SK-N-SH (cell line): ENCODE measurements at regions not wholly inside any gene's neighbourhood (a gene's known extent, or its start where the extent isn't known, plus 50 kb on each side); places are given as distances from the start of the nearest gene placed in this dataset.

Experiments used
- CTCF ChIA-PET: fragments of 300-600, 350-600 bp; formaldehyde crosslinking; extraction: SDS; loops from one replicate; lab custom pipeline; 2021; lab: Yijun Ruan, JAX
- POLR2A ChIA-PET: fragments of 350-600 bp; sonication (Branson Sonifier 250); formaldehyde crosslinking; extraction: SDS; loops from one replicate; lab custom pipeline; 2020; ENCODE audit warnings: antibody characterized with exemption, inconsistent platforms; lab: Yijun Ruan, JAX
- DNase-seq: peaks from one replicate; pipeline ENCODE4 v3.0.0; 2012
- H2AFZ ChIP-seq: fragments of 200-600 bp; sonication (generic); 2 replicates; pipeline ENCODE4 v1.8.1; 2016; ENCODE audit warnings: antibody characterized with exemption, mild to moderate bottlenecking, low read depth
- H3F3A ChIP-seq: fragments of 200-600 bp; sonication (generic); replicated peaks from 2 replicates; pipeline ENCODE3; 2016; ENCODE audit warnings: antibody characterized with exemption, mild to moderate bottlenecking; ENCODE audit not compliant: insufficient read depth
- H3K27ac ChIP-seq, 2 experiments: fragments of 200-500 bp in 1 of 2; fragments of 200-600 bp in 1 of 2; sonication (Bioruptor generic) in 1 of 2; sonication (generic), shearing (Covaris generic) in 1 of 2; 2 replicates each; pipeline versions ENCODE4 v1.5.1 to v1.6.1; 2014 to 2016; ENCODE audit warnings: low read depth in 2 of 2, inconsistent platforms in 1 of 2, low read length in 1 of 2, mild to moderate bottlenecking in 1 of 2, mixed read lengths in 1 of 2
- H3K27me3 ChIP-seq: fragments of 200-600 bp; sonication (generic), shearing (Covaris generic); 2 replicates; pipeline ENCODE4 v1.6.1; 2016; ENCODE audit warnings: mixed run types; ENCODE audit not compliant: insufficient read depth
- H3K36me3 ChIP-seq, 2 experiments: fragments of 200-500 bp in 1 of 2; fragments of 200-600 bp in 1 of 2; sonication (Bioruptor generic) in 1 of 2; sonication (generic) in 1 of 2; replicated peaks in 1 of 2; 2 replicates each; pipeline versions ENCODE3 to v1.5.1; 2014 to 2016; ENCODE audit warnings: low read length in 1 of 2, mild to moderate bottlenecking in 1 of 2; ENCODE audit not compliant: insufficient read depth in 2 of 2, control insufficient read depth in 1 of 2
- H3K4me1 ChIP-seq, 2 experiments: fragments of 200-500 bp in 1 of 2; fragments of 200-600 bp in 1 of 2; sonication (Bioruptor generic) in 1 of 2; sonication (generic), shearing (Covaris generic) in 1 of 2; 2 replicates each; pipeline versions ENCODE4 v1.5.1 to v1.6.1; 2014 to 2016; ENCODE audit warnings: low read depth in 1 of 2, low read length in 1 of 2, mixed run types in 1 of 2; ENCODE audit not compliant: insufficient read depth in 2 of 2, control insufficient read depth in 1 of 2
- H3K4me2 ChIP-seq: fragments of 200-600 bp; sonication (generic), shearing (Covaris generic); 2 replicates; pipeline ENCODE4 v1.6.1; 2017; ENCODE audit warnings: mixed run types
- H3K4me3 ChIP-seq, 2 experiments: fragments of 200-500 bp in 1 of 2; fragments of 200-600 bp in 1 of 2; sonication (Bioruptor generic) in 1 of 2; sonication (generic), shearing (Covaris generic) in 1 of 2; 2 replicates each; pipeline versions ENCODE4 v1.5.1 to v1.8.1; 2014 to 2016; ENCODE audit warnings: low read depth in 2 of 2, inconsistent platforms in 1 of 2, low read length in 1 of 2, mild to moderate bottlenecking in 1 of 2, mixed read lengths in 1 of 2, moderate library complexity in 1 of 2
- H3K79me2 ChIP-seq: fragments of 200-600 bp; sonication (generic); 2 replicates; pipeline ENCODE4 v1.8.1; 2017; ENCODE audit warnings: mild to moderate bottlenecking; ENCODE audit not compliant: insufficient read depth
- H3K9ac ChIP-seq: fragments of 200-600 bp; sonication (generic); 2 replicates; pipeline ENCODE4 v1.6.1; 2017; ENCODE audit warnings: mixed run types
- H3K9me2 ChIP-seq: fragments of 200-600 bp; sonication (generic); 2 replicates; pipeline ENCODE4 v1.6.1; 2017; ENCODE audit warnings: mixed run types
- H3K9me3 ChIP-seq: fragments of 200-600 bp; sonication (generic); 2 replicates; pipeline ENCODE4 v1.6.1; 2017; ENCODE audit warnings: mixed run types, mild to moderate bottlenecking, moderate library complexity
- H4K20me1 ChIP-seq: fragments of 200-600 bp; sonication (generic); 2 replicates; pipeline ENCODE4 v1.6.1; 2017; ENCODE audit warnings: mild to moderate bottlenecking, mixed run types; ENCODE audit not compliant: insufficient read depth
- CTCF ChIP-seq: fragments of 200-600 bp; sonication (generic); IDR thresholded peaks from 2 replicates; pipeline ENCODE4 v1.6.1; 2017; ENCODE audit warnings: antibody characterized with exemption, mild to moderate bottlenecking, moderate library complexity
- ELF1 ChIP-seq: IDR thresholded peaks from 2 replicates; pipeline ENCODE4 v1.4.0; 2012
- EP300 ChIP-seq, 2 experiments: IDR thresholded peaks; 2 replicates each; pipeline versions ENCODE4 v1.4.0 to v1.6.1; 2012; ENCODE audit warnings: borderline replicate concordance in 1 of 2, low read depth in 1 of 2, low read length in 1 of 2
- FOXM1 ChIP-seq: IDR thresholded peaks from 2 replicates; pipeline ENCODE4 v1.4.0; 2012; ENCODE audit warnings: low read depth, mild to moderate bottlenecking
- JUND ChIP-seq: IDR thresholded peaks from 2 replicates; pipeline ENCODE4 v1.4.0; 2012
- MAX ChIP-seq: IDR thresholded peaks from 2 replicates; pipeline ENCODE4 v1.4.0; 2012; ENCODE audit warnings: low read depth
- NFIC ChIP-seq: IDR thresholded peaks from 2 replicates; pipeline ENCODE4 v1.4.0; 2012; ENCODE audit warnings: borderline replicate concordance
- RAD21 ChIP-seq: IDR thresholded peaks from 2 replicates; pipeline ENCODE4 v1.6.1; 2012; ENCODE audit warnings: mild to moderate bottlenecking, low read length
- REST ChIP-seq: IDR thresholded peaks from 2 replicates; pipeline ENCODE4 v1.6.1; 2012; ENCODE audit warnings: mild to moderate bottlenecking, low read depth, low read length, moderate library complexity
- RXRA ChIP-seq: IDR thresholded peaks from 2 replicates; pipeline ENCODE4 v1.4.0; 2012; ENCODE audit warnings: low read depth, mild to moderate bottlenecking, borderline replicate concordance
- TAF1 ChIP-seq: IDR thresholded peaks from 2 replicates; pipeline ENCODE4 v1.6.1; 2012; ENCODE audit warnings: low read depth, mild to moderate bottlenecking, low read length, moderate library complexity, borderline replicate concordance
- TCF12 ChIP-seq: IDR thresholded peaks from 2 replicates; pipeline ENCODE4 v1.4.0; 2012
- TEAD4 ChIP-seq: IDR thresholded peaks from 2 replicates; pipeline ENCODE4 v1.4.0; 2012; ENCODE audit warnings: mild to moderate bottlenecking, borderline replicate concordance; ENCODE audit not compliant: insufficient read depth
- WGBS: methylation state at CpG from one replicate; pipeline ENCODE4 v1.1.6; 2017; ENCODE audit warnings: low lambda C conversion rate; 5-methylcytosine and 5-hydroxymethylcytosine counted together

GRCh38 chr20:17811628-17811965 is 111.8 kb downstream of the BANF2 start:
- Histone ChIP-seq H4K20me1 (no peaks in the 10 kb centered on the region), H3K9me3 (no peaks in the 10 kb centered on the region), H3K36me3 (no peaks in the 10 kb centered on the region), H3K4me3 (no peak overlapping the region), H3K4me1 (peaks cover 0 to 23% of the 10 kb centered on the region in 2 experiments; a peak in 2 of 4 replicates), H3K4me2 (no peak overlapping the region), H3K9me2 (no peaks in the 10 kb centered on the region), H3K79me2 (no peaks in the 10 kb centered on the region), H3K9ac (no peak overlapping the region), H2AFZ (no peak overlapping the region), H3F3A (no peaks in the 10 kb centered on the region), H3K27ac (no peak overlapping the region), H3K27me3 (no peaks in the 10 kb centered on the region)
- POLR2A ChIA-PET = no interaction called here
- TF ChIP-seq MAX = no peak
- TF ChIP-seq TEAD4 = no peak
- TF ChIP-seq RAD21 = no peak
- no peak for TF ChIP-seq JUND
- no peak for TF ChIP-seq EP300 (IDR thresholded peaks at IDR 0.05; ENCODE audit: borderline replicate concordance in 1 of 2, low read depth in 1 of 2, low read length in 1 of 2)
- no peak for TF ChIP-seq ELF1
- TF ChIP-seq TCF12 = no peak
- TF ChIP-seq NFIC = no peak
- TF ChIP-seq RXRA = no peak
- TF ChIP-seq TAF1 = no peak
- no peak for TF ChIP-seq FOXM1
- TF ChIP-seq REST = no peak
- TF ChIP-seq CTCF = no peak
- CTCF ChIA-PET = no interaction called here
- 20% methylated on average over 3 of the region's 4 CpGs for WGBS
- DNase-seq = no peak
